Osteoblast (primary cell): ENCODE measurements at regions not wholly inside any gene's neighbourhood (a gene's known extent, or its start where the extent isn't known, plus 50 kb on each side); places are given as distances from the start of the nearest gene placed in this dataset.

Source experiments
- DNase-seq: peaks from one replicate; pipeline ENCODE4 v3.0.0; 2011; ENCODE audit warnings: low spot score, mixed read lengths; ENCODE audit not compliant: insufficient read length; ENCODE audit errors: missing footprints
- H2AFZ ChIP-seq: 2 replicates; pipeline ENCODE4 v1.6.0; 2011; ENCODE audit warnings: mild to moderate bottlenecking, low read length
- H3K27ac ChIP-seq: 2 replicates; pipeline ENCODE4 v1.5.1; 2011; ENCODE audit warnings: mild to moderate bottlenecking, low read depth, low read length, moderate library complexity
- H3K27me3 ChIP-seq: 2 replicates; pipeline ENCODE4 v1.6.0; 2012; ENCODE audit warnings: mild to moderate bottlenecking, control low read depth, inconsistent platforms, low read length, moderate library complexity; ENCODE audit not compliant: insufficient read depth
- H3K36me3 ChIP-seq: 2 replicates; pipeline ENCODE4 v1.5.1; 2011; ENCODE audit warnings: mild to moderate bottlenecking, low read length, control low read depth, moderate library complexity; ENCODE audit not compliant: insufficient read depth
- H3K4me1 ChIP-seq: 2 replicates; pipeline ENCODE4 v1.5.1; 2011; ENCODE audit warnings: mild to moderate bottlenecking, low read length, control low read depth, moderate library complexity; ENCODE audit not compliant: insufficient read depth
- H3K4me2 ChIP-seq: 2 replicates; pipeline ENCODE4 v1.6.0; 2011; ENCODE audit warnings: mild to moderate bottlenecking, low read length; ENCODE audit not compliant: insufficient read depth
- H3K4me3 ChIP-seq: fragments of 200-600 bp; sonication (generic); 3 replicates; pipeline ENCODE4 v1.5.1; 2012; ENCODE audit warnings: mild to moderate bottlenecking, low read length, inconsistent platforms; ENCODE audit not compliant: insufficient read depth
- H3K79me2 ChIP-seq: 2 replicates; pipeline ENCODE4 v1.6.0; 2012; ENCODE audit warnings: mild to moderate bottlenecking, low read length, control low read depth, inconsistent platforms; ENCODE audit not compliant: insufficient read depth
- H3K9me3 ChIP-seq: 2 replicates; pipeline ENCODE4 v1.5.1; 2011; ENCODE audit warnings: low read depth, low read length, control low read depth
- H4K20me1 ChIP-seq: 2 replicates; pipeline ENCODE4 v1.6.0; 2012; ENCODE audit warnings: mild to moderate bottlenecking, low read length, control low read depth; ENCODE audit not compliant: insufficient read depth
- TF ChIP-seq, protein P1 (sequence below): IDR thresholded peaks from 2 replicates; pipeline ENCODE4 v1.5.1; 2011; ENCODE audit warnings: mild to moderate bottlenecking, low read depth, low read length, moderate library complexity; ENCODE audit errors: extremely low read depth

DNA sequence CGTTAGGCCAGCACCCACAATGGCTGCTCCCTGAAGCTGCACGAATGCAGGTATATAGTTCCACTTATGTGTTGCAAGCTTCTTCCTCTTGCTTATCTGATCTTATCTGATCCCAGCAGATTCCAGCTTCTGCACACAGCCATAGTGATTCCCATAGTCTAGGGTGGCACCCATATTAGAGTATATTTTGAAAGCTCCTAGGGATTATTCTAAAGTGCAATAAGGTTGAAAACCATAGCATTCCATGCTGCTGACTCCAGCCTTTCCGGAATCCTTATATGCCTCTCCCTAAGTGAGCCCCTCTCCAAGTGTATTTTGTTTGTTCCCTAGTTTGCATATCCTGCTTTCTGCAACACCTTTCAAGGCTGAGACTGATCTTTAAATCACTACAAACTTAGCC is 432.0 kb downstream of the SETD4 start:
- DNase-seq = no peak
- no peak overlapping the region for H3K27ac ChIP-seq
- no peak overlapping the region for H3K4me3 ChIP-seq
- H2AFZ ChIP-seq = no peak overlapping the region
- H3K36me3 ChIP-seq = no peaks in the 10 kb centered on the region
- no peaks in the 10 kb centered on the region for H4K20me1 ChIP-seq
- H3K4me1 ChIP-seq = no peaks in the 10 kb centered on the region
- H3K9me3 ChIP-seq = no peaks in the 10 kb centered on the region
- no peaks in the 10 kb centered on the region for H3K27me3 ChIP-seq
- no peak overlapping the region for H3K4me2 ChIP-seq
- H3K79me2 ChIP-seq = no peaks in the 10 kb centered on the region
- TF ChIP-seq, protein P1, sequence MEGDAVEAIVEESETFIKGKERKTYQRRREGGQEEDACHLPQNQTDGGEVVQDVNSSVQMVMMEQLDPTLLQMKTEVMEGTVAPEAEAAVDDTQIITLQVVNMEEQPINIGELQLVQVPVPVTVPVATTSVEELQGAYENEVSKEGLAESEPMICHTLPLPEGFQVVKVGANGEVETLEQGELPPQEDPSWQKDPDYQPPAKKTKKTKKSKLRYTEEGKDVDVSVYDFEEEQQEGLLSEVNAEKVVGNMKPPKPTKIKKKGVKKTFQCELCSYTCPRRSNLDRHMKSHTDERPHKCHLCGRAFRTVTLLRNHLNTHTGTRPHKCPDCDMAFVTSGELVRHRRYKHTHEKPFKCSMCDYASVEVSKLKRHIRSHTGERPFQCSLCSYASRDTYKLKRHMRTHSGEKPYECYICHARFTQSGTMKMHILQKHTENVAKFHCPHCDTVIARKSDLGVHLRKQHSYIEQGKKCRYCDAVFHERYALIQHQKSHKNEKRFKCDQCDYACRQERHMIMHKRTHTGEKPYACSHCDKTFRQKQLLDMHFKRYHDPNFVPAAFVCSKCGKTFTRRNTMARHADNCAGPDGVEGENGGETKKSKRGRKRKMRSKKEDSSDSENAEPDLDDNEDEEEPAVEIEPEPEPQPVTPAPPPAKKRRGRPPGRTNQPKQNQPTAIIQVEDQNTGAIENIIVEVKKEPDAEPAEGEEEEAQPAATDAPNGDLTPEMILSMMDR = no peak

DNA sequence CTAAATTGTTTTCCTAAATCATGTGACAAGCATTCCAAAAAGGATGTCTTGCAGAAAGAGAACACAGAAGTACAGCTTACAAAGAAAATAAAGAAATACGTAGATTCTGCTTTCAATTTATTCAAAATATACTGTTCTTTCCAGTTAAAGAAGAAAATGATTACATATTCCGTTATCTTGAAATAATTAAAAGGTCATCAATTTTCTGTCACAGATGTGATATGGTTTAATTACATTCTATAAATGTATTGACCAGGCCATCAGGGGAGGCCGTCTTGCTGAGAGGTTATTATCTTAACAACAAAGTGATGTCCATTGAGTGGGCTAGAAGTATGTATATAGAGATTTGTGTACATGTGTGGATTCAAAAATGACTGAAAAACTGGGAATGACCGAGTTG is 432.9 kb downstream of the SETD4 start:
- Histone ChIP-seq H3K4me3 (no peak overlapping the region), H3K4me2 (no peak overlapping the region), H3K27ac (no peak overlapping the region), H3K4me1 (no peaks in the 10 kb centered on the region), H2AFZ (no peak overlapping the region), H3K27me3 (no peaks in the 10 kb centered on the region), H3K36me3 (no peaks in the 10 kb centered on the region), H4K20me1 (no peaks in the 10 kb centered on the region), H3K79me2 (no peaks in the 10 kb centered on the region), H3K9me3 (no peaks in the 10 kb centered on the region)
- no peak for DNase-seq
- TF ChIP-seq, protein P1 = no peak

DNA sequence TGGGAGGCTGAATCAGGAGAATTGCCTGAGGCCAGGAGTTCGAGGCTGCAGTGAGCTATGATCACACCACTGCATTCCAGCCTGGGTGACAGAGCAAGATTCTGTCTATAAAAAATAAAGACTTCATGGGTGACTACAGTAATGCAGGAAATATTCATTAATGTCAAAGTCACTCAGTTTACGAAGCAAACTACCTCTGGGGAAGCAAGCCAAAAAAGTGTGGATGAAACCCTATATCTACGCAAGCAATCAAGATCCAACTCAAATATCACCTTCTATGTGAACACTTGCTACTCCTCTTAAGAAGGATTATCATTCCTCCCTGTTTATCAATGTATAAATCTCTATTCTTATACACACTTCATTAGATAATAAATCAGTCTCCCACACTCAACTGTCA is 434.8 kb downstream of the SETD4 start:
- no peaks in the 10 kb centered on the region for H4K20me1 ChIP-seq
- H3K4me1 ChIP-seq = no peaks in the 10 kb centered on the region
- H3K36me3 ChIP-seq = no peaks in the 10 kb centered on the region
- no peaks in the 10 kb centered on the region for H3K27me3 ChIP-seq
- no peaks in the 10 kb centered on the region for H3K9me3 ChIP-seq
- no peak overlapping the region for H3K27ac ChIP-seq
- no peak for DNase-seq
- H3K4me3 ChIP-seq = no peak overlapping the region
- H2AFZ ChIP-seq = no peak overlapping the region
- no peak overlapping the region for H3K4me2 ChIP-seq
- TF ChIP-seq, protein P1 = no peak
- H3K79me2 ChIP-seq = no peaks in the 10 kb centered on the region

DNA sequence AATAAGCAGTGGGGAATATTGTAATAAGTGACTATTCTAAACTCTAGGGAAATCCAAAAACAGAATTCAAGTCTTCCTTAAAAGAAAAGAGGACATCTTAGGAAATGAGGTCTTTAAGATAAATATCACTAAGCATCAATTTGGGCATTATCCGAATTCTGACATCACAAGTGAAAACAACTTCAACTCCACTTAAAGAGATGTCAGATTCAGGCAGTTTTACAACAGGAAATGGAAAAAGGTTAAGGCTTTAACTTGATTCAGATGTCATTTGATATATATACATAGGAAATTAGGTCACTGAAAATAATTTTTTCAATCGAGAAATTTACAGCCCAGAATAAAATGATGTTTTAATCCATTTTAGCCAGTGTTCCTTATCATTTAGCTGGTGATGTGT is 435.4 kb downstream of the SETD4 start:
- Histone ChIP-seq H3K27me3 (no peaks in the 10 kb centered on the region), H3K4me2 (no peak overlapping the region), H3K4me1 (no peaks in the 10 kb centered on the region), H4K20me1 (no peaks in the 10 kb centered on the region), H2AFZ (no peak overlapping the region), H3K27ac (no peak overlapping the region), H3K9me3 (no peaks in the 10 kb centered on the region), H3K79me2 (no peaks in the 10 kb centered on the region), H3K4me3 (no peak overlapping the region), H3K36me3 (no peaks in the 10 kb centered on the region)
- no peak for DNase-seq
- TF ChIP-seq, protein P1 = no peak
